ENCODE measurements at regions not wholly inside any gene's neighbourhood (a gene's known extent, or its start where the extent isn't known, plus 50 kb on each side); places are given as distances from the start of the nearest gene placed in this dataset.

DNA sequence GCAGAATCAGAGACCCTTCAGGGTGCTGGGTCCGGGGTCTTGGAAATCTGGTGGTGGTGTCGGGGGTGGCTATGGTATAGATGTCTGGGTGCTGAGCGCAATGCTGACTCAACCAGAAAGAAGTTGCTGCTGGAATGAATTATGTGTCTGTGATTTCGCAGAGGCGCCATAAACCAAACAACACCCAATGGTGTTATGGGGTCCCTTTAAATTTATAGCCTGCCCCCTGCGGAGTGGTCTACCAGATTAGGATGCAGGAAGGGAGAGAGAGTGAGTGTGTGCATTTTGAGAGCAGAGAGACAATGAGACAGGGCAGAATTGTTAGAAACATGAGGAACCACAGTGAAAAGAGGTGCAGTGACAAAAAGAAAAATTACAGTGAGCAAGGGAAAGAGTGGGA lies 100.7 kb upstream of the CDH11 start:
- no peak for DNase-seq

DNA sequence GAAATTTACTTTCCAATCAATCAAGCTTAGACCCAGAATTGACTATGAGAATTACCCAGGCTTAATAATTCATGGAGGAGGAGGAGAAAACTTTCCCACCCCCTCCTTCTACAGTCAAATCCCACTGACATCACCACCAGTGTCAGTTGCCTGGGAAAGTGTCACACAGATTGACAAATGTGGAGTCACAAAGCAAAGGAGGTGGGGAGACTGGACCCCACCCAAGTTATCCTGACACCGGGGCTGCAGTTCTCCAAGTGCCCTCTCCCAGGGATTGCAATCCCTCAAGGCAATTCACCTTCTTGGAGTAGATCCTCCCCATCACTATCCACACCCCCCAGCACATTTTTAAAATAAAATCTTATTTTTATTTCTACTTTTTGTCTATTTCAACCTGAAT lies 100.2 kb upstream of the CDH11 start:
- no peak for DNase-seq

DNA sequence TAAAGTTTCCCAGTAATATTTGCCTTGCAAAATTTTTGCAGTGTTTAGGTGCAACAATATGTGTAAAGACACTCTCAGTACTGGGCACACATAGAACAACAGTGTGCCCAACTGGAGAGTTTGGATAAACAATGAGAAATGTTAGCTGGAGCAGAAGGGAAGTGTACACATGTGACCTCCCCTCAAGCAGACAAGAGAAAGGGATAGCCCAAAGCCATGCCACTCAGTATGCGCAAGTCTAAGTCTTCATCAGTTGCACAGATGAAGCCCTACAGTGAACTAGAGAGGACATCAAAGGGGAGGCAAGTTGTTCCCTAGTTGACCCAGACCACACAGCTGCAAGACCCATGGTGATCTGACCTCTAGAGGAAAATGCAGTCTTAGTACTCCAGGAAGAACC lies 97.9 kb upstream of the CDH11 start:
- no peak for DNase-seq

DNA sequence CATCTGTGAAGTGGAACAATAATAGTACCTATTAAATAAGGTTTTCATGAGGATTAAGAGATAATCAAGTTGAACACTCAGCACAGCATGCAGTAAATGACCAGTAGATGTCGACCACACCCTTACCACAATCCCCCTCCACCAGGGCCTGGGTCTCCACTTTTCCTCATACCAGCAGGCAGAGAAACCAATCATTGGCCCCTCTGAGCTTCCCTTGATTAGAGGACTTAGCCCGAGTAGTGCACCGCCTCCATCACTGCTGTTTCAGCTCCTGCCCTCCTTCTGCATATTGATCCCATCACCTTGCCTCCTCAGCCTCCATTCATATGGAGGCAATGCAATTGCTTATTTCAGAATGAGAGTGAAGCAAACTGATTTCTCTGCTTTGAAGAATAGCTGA lies 96.5 kb upstream of the CDH11 start:
- no peak for DNase-seq

DNA sequence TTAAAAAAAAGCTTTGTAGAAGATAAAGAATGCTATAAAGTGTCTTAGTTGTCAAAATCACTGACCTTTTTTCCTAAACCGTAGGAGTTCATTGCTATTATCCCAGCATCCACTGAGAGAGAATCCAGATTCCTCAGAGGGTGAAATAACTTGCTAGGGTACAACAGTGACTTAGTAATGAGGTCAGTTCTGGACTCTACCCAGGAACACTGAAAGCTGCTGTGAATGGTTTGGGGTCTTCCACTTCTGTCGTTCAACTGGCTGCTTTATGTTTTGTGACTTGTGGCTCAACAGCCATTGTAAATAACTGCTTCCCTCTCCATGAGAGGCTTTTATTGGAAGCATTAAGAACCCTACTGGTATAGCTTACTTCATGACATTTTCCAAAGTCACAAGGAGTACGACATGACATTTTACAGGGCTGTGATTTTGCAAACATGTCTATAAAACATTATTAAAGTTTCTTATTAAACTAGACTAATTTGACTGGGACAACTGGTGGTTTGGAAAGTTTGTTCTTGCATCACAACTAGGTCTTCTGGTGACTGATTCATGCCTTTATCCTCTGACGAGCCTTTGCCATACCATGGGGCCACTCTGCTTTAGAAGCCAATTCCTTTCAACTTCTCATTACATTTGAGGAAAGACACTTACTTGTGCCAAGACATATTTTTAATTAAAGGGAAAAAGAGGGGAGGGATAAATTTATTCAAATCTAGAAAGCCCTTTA lies 92.2 kb upstream of the CDH11 start:
- no peak for DNase-seq

DNA sequence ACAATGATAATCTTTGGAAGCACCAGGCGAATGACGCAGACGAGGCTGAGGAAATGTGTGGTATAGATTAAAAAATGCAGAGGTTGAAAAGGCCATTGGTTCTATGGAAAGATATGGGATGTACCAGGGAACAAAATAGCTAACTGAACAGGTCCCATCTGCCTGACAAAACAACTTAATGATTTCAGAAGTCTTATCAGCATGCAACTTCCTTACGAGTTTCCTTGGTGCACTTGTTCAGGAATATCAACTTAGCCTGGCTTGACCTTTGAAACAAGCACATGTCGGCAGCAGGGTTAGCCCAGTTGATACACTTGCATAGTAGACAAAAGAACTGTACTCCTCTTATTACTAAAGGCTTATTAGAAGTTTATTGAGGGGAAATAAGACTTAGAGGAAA lies 90.9 kb upstream of the CDH11 start:
- no peak for DNase-seq

DNA sequence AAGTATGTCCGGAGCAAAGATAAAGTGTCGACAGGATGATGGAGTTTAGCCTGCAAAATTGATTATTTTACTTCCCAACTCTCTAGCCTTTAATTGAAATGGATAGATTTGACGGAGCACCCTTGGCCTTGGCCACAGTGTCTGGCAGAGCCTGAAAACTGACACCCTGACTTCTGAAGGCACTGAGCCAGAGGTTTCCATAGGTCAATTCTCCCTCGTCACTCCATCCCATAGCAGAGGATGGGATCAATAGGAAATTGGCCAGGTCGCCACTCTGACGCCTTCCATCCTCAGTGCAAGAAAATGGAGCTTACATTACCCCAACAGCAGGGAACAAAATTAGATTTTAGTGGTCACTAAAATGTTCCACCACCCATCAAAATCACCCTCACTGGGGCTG lies 90.4 kb upstream of the CDH11 start:
- no peak for DNase-seq

DNA sequence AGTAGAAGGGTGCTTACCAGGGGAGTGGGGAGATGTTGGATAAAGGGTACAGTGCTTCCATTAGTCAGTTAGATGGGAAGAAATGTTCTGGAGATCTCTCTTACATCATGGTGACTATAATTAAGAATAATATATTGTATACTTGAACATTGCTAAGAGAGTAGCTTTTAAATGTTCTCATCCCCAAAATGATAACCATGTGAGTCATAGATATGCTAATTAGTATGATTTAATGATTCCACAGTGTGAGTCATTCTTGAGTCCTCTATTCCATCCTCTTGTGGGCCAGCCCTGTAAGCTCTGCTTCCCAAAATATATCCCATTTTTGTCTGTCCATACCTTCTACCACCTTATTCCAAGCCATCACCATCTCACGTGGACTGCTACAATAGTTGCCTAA lies 80.6 kb upstream of the CDH11 start:
- no peak for DNase-seq

DNA sequence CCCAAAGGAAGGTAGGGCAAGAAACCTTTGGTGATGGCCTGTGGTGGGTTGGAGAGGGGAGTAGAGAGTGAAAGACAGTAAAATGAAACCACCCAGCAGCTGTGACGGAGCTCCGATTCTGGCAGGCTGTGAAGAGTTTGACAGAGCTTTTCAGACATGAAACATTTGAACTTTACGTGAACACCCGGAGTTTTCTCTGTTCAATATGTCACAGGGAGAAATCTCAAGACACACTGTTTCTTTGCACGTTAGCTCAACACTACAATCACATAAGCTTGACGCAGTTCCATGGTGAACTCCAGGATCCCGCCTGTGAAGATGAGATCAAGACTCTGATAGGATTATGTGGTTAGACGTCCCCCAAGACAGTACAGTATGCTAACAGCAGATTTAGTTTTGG lies 79.6 kb upstream of the CDH11 start:
- no peak for DNase-seq

DNA sequence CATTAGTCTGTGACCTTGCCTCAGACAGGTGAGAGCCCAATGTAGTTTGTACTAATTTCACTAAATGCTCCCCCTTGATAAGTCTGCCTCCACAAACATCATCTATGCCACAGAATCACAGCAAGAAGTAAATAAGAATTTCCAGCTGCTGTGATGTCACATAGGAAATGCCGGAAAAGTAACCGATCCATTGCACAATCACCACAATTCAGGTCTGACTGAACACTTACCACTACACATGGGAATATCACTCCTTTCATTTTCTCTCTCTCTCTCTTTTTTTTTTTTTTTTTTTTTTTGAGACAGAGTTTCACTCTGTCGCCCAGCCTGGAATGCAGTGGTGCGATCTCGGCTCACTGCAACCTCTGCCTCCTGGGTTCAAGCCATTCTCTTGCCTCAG lies 79.0 kb upstream of the CDH11 start:
- DNase-seq: no peak

DNA sequence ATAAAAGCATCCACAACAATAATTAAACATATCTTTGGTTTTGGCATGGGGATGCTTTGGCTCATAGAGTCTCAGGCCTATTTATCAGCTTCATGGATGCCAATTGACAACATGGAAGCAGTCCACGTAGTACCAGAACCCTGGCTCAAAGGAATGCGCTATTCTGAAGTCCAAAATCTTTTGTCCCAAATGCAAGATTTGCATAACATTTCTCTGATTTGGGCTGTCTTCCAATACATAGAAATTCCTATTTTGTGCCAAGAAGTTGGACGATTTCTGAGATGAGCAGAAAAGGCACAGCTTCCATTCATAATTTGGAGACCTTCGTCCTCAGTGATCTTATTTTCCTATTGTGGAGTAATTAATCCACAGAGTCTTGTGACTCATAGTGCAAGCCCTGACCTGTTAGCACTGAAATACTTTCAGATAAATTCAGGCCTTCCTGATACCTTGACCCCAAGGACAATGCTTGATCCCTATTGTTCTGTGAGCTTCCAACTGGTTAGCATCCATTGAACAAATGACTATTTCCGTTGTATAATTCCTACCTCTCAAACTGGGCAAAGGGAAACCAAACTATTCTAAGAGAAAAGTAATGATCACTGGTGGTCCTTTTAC lies 78.4 kb upstream of the CDH11 start:
- DNase-seq: no peak

DNA sequence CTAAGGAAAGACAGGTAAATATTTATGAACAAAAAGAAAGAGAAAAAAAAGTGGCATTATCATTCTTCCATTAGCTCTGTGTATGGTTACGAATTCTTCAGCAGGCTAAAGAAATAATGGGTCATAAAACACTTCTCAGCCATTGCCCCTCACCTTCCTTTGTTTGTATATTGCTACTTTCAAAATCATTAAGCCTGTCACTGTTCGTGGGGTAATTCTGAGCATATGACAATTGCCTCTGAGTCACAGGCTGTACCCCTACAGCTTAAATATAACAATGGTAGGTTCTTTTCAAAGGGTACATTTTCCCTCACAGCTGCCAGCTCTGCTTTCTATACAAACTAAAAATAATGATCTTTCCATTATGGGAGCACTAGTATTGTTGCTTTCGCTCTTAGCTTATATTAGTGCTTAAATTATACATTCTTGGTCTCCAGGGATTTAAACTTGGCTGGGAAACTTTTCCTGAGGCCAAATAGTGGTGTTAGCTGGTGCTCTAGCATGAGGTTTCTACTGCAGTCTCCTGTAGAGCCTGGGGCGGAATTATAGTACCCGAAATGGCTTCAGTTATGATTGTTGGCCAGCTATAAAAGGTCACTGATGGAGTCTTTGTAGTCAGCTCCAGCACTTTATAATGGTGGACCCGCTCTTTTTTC lies 74.7 kb upstream of the CDH11 start:
- no peak for DNase-seq

DNA sequence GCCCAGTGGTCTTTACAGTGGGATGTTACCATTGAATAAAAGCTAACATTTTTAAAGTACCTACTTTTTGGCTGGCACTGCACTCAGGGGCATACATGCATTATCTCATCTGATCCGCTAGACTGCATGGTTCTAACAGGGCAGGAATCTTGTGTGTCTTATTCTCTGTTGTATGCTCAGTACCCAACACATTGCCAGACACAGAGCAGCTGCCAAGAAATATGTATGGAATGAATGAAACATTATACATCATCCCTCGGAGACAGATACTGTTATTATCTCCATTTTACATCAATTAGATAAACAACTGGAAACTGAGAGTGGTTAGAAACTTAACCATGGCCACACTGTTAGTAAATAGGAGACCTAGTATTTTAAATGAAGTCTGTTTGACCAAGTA lies 74.1 kb upstream of the CDH11 start:
- no peak for DNase-seq

DNA sequence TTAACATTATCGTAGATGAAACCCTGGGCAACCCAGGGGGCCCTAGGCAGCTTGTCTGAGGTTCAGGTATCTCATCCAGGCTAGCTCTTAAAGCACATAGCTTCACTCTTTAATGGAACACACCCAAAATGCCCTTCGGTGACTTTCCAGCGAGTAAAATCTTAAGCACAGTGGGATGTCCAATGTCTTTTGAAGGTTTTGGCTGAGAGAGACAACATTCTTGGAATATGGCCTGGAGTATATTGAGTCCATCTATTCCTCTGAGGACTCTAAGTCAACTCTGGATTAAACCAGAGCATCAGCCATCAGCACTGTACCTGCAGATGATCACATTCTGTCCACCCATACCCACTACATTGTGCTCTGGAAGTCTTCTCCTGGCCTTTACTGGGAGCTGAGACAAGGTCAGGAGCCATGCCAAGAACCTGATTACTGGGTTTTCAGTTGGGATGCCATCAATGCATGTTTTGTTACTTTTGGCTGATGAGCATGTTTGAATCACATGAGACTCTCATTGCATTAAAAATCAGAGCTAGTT lies 63.4 kb upstream of the CDH11 start:
- no peak for DNase-seq

DNA sequence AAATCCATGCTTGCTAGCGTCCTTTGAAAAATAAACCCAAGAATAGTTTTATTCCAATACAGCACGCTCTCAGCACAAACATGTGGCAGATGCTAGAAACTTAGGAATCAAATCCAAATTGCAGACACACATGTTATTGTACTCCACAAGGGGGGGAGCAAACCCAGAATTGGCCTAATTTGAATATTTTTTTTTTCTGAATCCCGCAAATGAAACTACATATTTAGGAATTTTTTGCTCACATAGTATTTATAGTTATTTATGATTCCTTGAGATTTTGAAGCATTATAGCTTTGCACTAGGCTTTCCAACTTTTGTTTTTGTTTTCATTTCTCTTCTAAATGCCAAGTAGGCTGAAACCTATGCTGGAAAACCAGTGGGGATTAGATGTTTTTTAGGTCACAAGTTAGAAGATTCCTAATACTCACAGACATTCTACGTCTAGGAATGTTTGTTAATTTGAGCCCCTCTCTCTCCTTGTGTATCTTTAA lies 59.3 kb upstream of the CDH11 start:
- DNase-seq: no peak

DNA sequence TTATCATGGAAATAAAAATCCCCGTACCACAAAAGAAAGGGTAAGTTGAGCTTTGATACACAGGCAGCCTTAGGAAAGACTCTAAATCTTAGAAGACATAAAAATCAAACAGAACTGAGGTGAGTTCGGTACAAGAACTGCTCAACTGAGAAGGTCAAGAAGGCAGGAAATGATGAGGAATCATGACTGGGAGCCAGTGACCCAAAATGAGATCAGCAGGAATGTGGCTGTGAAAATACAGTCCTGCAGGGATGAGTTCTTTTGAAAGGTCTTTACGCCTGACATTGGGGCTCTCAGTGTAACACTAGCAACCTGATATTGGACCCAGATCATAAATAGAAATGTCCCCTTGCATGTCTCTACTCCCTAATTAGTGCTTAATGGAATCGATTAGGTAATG lies 56.3 kb upstream of the CDH11 start:
- DNase-seq: no peak

DNA sequence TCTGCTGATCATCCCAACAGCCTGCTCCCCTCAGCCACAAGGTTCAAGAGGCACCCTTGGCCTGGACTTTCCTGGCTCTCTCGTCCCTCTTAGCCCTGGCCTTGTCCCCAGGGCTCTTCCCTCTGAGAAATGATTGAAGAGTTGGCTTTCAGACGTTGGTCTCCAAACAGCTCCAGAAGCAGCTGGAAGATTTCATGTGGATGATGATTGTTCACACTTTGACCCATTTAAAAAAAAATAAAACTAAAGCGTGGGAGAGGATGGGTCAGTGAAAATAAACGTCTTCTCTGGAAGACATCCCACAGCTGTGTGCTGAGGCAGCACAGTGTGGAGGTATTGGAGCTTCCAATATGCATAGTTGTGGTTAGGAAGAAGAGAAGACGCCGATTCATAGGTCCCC lies 54.7 kb upstream of the CDH11 start:
- no peak for DNase-seq

DNA sequence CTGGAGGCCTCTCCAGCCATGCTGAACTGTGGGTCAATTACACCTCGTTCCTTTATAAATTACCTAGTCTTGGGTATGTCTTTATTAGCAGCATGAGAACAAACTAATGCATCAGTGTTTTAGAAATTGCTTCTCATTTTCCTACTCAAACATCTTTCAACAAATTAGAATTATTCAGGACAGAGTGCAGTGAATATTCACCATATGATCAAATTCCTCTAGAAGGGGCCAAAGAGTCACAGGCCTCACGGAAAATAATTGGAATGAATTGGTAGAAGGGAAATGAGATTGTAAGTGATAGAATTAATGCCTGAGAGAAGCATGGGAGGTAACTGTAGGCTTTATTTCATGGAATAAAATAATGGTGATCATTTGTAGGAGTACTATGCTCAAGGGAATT lies 50.5 kb upstream of the CDH11 start:
- DNase-seq: no peak
